Left cardiac atrium (tissue), 4 donors: ENCODE measurements at regions not wholly inside any gene's neighbourhood (a gene's known extent, or its start where the extent isn't known, plus 50 kb on each side); places are given as distances from the start of the nearest gene placed in this dataset.

Source experiments
- ATAC-seq, 2 donors: fragments of 200-7000 bp; cut with Tn5 transposase; one replicate each; pipeline ENCODE4 v1.9.1; 2020; ENCODE audit warnings: mild to moderate bottlenecking in 2 of 2, moderate library complexity in 2 of 2
- DNase-seq: peaks from one replicate; pipeline ENCODE4 v3.0.0-alpha.2; 2020
- intact Hi-C, 2 donors: fragments of 100-400 bp; cut with DNase I; formaldehyde crosslinking; loops; one replicate each; pipeline versions ENCODE4 v1.14.1 to v1.15.1; 2022 to 2023
- donor health status: DM: no; HTN: yes; CAD: no.
- donor health status: DM: no; HTN: yes; CAD: no; lungs with severe emphysema.
- donor health status: DM: yes; HTN: yes; CAD: no.
- donor health status: Dilated cardiomyopathy.

GRCh38 chr1:94736549-94736948 is 83.6 kb upstream of the SLC44A3 start:
- intact Hi-C loops: loop anchor here in 1 of 2 donors (10.0 kb wide), 1 partner anchor 58 kb away; no protein-coding TSS in a partner anchor
- ATAC-seq (no peak), DNase-seq (no peak)

DNA sequence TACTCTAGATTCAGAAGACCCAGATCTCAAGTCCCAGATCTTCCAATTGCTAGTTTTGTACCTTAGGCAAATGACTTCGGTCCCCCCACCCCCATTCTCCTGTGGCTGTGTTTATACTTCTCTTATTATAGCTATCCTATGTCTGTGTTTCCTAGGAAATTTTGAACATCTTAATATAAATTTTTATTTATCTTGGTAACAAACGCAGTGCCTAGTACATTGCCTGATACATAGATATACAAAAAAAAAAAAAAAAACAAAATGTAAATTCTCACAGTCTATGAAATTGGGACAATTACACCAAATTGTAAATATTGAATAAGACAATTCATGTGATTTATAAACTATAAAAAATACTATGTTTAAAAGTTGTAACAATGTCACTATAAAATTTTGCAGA is 84.1 kb upstream of the SLC44A3 start:
- DNase-seq: no peak
- intact Hi-C loops: loop anchor here in 1 of 2 donors (10.0 kb wide), 1 partner anchor 59 kb away; no protein-coding TSS in a partner anchor

GRCh38 chr1:94734963-94735901 is 84.9 kb upstream of the SLC44A3 start:
- ATAC-seq: peak; percentile 68 to 74
- peak; percentile 46 for DNase-seq
- intact Hi-C loops: loop anchor here in 1 of 2 donors (10.0 kb wide), 1 partner anchor 60 kb away; no protein-coding TSS in a partner anchor

More for the DNA sequence above, 84.1 kb upstream of the SLC44A3 start:
- no peak for ATAC-seq

GRCh38 chr1:94731891-94732290 is 88.3 kb upstream of the SLC44A3 start:
- ATAC-seq: no peak
- intact Hi-C loops: loop anchor here in 1 of 2 donors (10.0 kb wide), 1 partner anchor 63 kb away; no protein-coding TSS in a partner anchor
- no peak for DNase-seq

DNA sequence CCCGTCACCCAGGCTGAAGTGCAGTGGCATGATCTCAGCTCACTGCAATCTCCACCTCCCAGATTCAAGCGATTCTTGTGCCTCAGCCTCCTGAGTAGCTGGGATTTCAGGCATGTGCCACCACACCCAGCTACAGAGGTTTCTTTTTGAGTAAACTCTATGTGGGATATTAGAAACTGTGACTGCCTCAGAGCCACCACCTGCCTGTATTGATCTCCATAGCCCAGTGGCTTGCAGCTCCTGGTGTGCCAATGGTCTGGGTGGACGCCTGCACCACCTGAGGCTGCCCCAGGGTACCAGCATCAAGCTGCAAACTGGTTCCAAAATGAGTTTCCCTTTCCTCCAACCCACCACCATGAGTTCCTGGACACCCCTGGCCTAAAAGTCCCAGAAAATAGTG is 89.7 kb upstream of the SLC44A3 start:
- ATAC-seq (no peak), DNase-seq (no peak)
- intact Hi-C loops: loop anchor here in 1 of 2 donors (10.0 kb wide), 1 partner anchor 64 kb away; no protein-coding TSS in a partner anchor

DNA sequence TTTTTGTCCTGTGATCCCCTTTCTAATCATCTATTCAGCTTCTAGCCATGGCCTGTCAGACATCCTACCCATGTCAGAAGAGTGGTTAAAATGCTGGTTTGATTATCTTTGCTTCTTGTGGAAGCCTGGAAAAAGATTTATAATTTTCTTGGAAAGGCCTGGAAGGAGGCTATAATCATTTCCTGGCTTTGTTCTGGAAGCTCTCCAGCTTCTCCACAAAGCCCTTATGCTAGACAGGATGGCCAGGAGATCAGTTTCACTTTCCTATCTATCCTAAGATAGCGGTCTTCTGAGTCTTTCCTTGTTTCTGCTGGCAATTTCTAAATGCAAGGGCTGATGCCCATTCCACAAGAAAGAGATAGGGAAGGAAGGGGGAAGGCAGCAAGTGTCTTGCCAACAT is 90.9 kb upstream of the SLC44A3 start:
- intact Hi-C loops: no loop called here
- no peak for DNase-seq
- ATAC-seq: peak; percentile 80 to 82

- DNase-seq (no peak), ATAC-seq (peak in 1 of 2 donors; percentile 70)
- intact Hi-C loops: no loop called here
Measured at GRCh38 chr1:94727846-94728715, 92.1 kb upstream of the SLC44A3 start.

- no peak for DNase-seq
- no peak for ATAC-seq
- intact Hi-C loops: no loop called here
Measured at GRCh38 chr1:94726981-94727685, 93.0 kb upstream of the SLC44A3 start.

DNA sequence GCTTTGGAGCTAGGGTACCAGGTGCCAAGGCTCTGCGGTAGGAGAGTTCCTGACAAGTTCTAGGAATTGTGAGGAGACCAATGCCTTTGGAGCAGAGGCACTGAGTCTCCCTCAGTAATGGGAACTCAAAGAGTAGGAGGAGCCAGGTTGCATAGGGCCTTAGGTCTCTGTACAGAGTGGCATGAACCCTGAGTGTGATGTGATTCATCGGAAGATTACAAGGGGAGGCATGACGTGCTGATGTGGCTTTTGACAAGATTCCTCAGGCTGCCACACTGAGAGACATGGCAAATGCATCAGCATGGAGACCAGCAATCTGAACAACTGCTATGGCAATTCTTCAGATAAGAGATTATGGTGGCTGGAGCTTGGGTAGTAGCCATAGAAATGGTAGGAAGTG is 94.6 kb upstream of the SLC44A3 start:
- intact Hi-C loops: no loop called here
- ATAC-seq (no peak), DNase-seq (no peak)

GRCh38 chr1:94723894-94724293 is 96.3 kb upstream of the SLC44A3 start:
- DNase-seq (no peak), ATAC-seq (no peak)
- intact Hi-C loops: no loop called here

GRCh38 chr1:94723463-94723862 is 96.7 kb upstream of the SLC44A3 start:
- no peak for ATAC-seq
- intact Hi-C loops: no loop called here
- DNase-seq: no peak

DNA sequence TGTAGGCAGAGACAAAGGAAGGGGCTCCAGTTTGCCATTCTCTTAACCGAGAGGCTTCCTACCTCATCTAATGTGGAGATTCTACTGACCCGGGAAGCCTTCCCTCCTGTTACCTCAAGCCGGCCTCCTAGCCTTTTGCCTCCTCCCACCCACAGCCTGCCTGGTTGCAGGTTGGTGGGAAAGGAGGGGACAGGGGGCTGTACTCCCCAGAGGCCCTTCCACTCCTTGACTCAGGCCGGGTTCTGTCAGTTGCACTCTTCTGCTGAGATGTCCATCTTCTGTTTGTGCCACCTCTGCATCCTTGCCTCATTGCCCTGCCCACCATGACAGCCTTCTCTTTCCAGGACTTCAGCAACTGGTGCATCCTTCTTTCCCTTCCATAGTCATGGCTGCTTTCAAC is 98.0 kb upstream of the SLC44A3 start:
- intact Hi-C loops: no loop called here
- no peak for ATAC-seq
- DNase-seq: no peak

DNA sequence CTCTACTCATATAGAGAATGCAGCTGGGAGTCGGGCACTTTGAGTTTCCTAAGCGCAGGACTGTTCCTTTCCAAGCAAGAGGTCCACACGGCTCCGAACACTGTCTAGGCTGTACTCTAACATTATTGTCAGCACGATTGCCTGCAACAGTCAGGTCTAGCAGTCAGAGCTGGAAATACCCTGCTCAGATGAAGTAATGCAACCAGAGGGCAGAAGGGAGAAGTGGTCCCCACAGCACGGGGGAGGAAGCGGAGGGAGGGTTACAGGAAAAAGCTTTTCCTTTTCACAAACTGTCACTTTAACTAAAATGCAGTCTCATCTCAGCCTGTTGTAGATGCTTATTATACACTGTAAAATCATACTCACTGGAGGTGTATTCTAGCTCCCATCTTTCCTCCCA is 98.9 kb upstream of the SLC44A3 start:
- ATAC-seq (peak in 1 of 2 donors; percentile 72), DNase-seq (no peak)
- intact Hi-C loops: no loop called here

DNA sequence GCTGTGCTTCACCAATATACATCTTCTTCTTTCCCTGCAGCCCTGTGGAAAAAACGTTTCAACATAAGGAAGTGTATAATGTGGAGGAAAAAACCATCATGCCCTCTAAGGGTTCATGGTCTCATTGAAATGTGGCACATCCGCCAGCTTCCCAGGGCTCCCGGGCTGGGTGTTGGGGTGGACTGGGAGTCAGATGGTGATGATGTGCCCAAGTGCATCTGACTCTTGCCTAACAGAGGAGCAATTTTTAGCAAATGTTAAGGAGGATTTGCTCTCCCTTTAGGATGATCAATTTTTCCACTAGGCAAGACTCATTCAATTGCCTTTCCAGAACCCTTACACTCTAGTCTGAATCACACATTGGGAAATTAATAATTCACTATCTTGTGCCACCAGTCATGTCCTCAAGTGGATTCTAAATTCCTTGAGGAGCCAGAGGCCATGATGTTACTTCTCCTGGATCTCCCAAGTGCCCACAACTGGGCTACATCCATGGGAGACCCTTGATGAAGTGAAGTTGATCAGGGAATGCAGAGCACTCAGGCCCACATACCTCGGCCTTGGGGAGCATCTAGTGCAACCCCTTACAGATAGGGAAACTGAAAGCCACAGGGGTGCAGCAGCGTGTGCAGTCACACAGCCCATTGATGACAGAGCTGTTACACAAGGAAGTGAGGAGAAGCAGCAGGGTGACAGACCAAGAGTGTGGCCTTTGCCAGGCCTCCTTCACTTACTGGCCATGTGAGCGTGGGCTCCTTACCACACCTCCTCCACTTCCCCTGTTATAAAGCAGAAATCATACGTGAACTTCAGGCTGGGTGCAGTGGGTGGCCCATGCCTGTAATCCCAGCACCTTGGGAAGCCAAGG is 100.0 kb upstream of the SLC44A3 start:
- DNase-seq (no peak), ATAC-seq (peak; percentile 30 to 57)
- intact Hi-C loops: no loop called here

DNA sequence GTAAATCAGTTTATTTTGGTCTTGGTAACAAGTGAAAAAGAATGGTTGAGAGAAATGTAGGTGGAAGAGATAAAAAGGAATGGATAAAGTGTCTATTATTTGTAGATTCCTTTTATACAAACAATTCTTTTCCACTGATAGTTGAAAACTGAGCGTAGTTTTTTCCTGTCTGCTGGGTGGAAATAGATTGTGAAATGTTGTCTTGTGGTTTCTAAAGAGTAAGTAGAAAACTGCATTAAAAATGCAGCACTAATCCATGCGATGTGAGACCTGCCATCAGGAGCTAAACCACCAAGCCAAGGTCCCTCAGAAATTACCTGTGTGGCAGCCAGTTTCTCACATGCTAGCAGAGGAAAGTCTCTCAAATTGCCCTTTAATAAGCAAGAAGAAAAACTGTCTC is 103.2 kb upstream of the SLC44A3 start:
- intact Hi-C loops: no loop called here
- ATAC-seq: no peak
- no peak for DNase-seq

DNA sequence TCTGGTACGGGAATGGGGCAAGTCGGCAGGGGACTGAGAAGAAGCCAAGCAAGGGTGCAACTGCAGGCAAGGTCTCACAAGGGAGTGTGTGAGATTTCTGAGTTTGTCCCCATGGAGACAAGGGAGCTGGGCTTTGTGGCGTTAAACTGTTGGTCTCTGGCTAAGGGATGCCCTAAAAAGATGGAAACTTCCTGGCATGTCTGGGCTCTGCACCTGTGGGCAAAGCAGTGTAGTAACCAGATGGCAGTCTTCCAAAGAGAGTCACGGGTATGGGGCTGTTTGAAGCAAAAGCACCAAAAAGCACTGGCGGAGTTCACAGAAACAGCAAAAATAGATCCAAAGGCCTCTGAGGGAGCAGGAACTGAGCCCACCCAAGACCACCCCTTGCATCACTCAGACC is 104.8 kb upstream of the SLC44A3 start:
- intact Hi-C loops: no loop called here
- DNase-seq (no peak), ATAC-seq (no peak)

GRCh38 chr1:94714552-94714951 is 105.6 kb upstream of the SLC44A3 start:
- DNase-seq (no peak), ATAC-seq (no peak)
- intact Hi-C loops: no loop called here

GRCh38 chr1:94714152-94714551 is 106.0 kb upstream of the SLC44A3 start:
- intact Hi-C loops: no loop called here
- no peak for ATAC-seq

More at GRCh38 chr1:94714152-94714551, 106.0 kb upstream of the SLC44A3 start:
- no peak for DNase-seq
